Endothelial cell of umbilical vein (primary cell): ENCODE measurements at regions not wholly inside any gene's neighbourhood (a gene's known extent, or its start where the extent isn't known, plus 50 kb on each side); places are given as distances from the start of the nearest gene placed in this dataset.

Experiments used
- BruUV-seq: library from RNA; stranded (reverse); fragments of 400-500 nt; replicated peaks from 2 replicates; lab custom pipeline; 2021; lab: Mats Ljungman, UMichigan
- CTCF ChIA-PET: fragments of 300-600, 350-600 bp; sonication (Branson Sonifier 250); formaldehyde crosslinking; loops from one replicate; lab custom pipeline; 2021; ENCODE audit warnings: antibody characterized with exemption, inconsistent platforms; lab: Charles Lee
- POLR2A ChIA-PET: fragments of 300-600, 350-600 bp; sonication (Branson Sonifier 250); formaldehyde crosslinking; loops from one replicate; lab custom pipeline; 2021; ENCODE audit warnings: antibody characterized with exemption, inconsistent platforms; lab: Charles Lee
- DNase-seq: peaks from one replicate; pipeline ENCODE4 v3.0.0-alpha.2; 2011; ENCODE audit warnings: low read depth, low spot score
- FAIRE-seq: peaks from 2 replicates; lab custom pipeline; 2011; peaks lifted over from hg19 to GRCh38; lab: Jason Lieb, UNC
- H2AFZ ChIP-seq: 2 replicates; pipeline ENCODE4 v1.6.0; 2012; ENCODE audit warnings: low read depth, low read length, control low read depth, inconsistent platforms
- H3K27ac ChIP-seq: 2 replicates; pipeline ENCODE4 v1.5.1; 2011; ENCODE audit warnings: low read depth, mild to moderate bottlenecking, control low read depth, low read length, moderate library complexity; ENCODE audit not compliant: insufficient read depth
- H3K27me3 ChIP-seq, 2 experiments: 2 replicates each; pipeline versions ENCODE4 v1.6.0 to v1.6.1; 2011; ENCODE audit warnings: low read length in 2 of 2, mixed read lengths in 1 of 2; ENCODE audit not compliant: control insufficient read depth in 2 of 2, insufficient read depth in 2 of 2
- H3K36me3 ChIP-seq, 2 experiments: 2 replicates in 1 of 2; 3 replicates in 1 of 2; pipeline ENCODE4 v1.5.1; 2011; ENCODE audit warnings: low read length in 2 of 2, mild to moderate bottlenecking in 1 of 2, moderate library complexity in 1 of 2; ENCODE audit not compliant: control insufficient read depth in 2 of 2, insufficient read depth in 2 of 2; ENCODE audit errors: extremely low read depth in 1 of 2
- H3K4me1 ChIP-seq: 3 replicates; pipeline ENCODE4 v1.5.1; 2011; ENCODE audit warnings: mild to moderate bottlenecking, low read length; ENCODE audit not compliant: control insufficient read depth, insufficient read depth; ENCODE audit errors: extremely low read depth
- H3K4me2 ChIP-seq: 2 replicates; pipeline ENCODE4 v1.6.1; 2011; ENCODE audit warnings: low read length, control low read depth, mixed read lengths; ENCODE audit not compliant: insufficient read depth
- H3K4me3 ChIP-seq, 3 experiments: fragments of 200-600 bp in 1 of 3; sonication (generic), shearing (Covaris generic) in 1 of 3; replicated peaks in 1 of 3; 2 replicates each; pipeline ENCODE4 v1.5.1; 2011 to 2016; ENCODE audit warnings: control low read depth in 3 of 3, low read length in 3 of 3, mild to moderate bottlenecking in 2 of 3, inconsistent platforms in 1 of 3, low read depth in 1 of 3, moderate library complexity in 1 of 3; ENCODE audit not compliant: insufficient read depth in 1 of 3
- H3K79me2 ChIP-seq: 2 replicates; pipeline ENCODE4 v1.6.0; 2012; ENCODE audit warnings: low read length, inconsistent platforms; ENCODE audit not compliant: control insufficient read depth, insufficient read depth
- H3K9ac ChIP-seq: replicated peaks from 2 replicates; pipeline ENCODE3; 2011; ENCODE audit warnings: low read length, control low read depth; ENCODE audit not compliant: insufficient read depth; ENCODE audit errors: extremely low read depth
- H3K9me1 ChIP-seq: replicated peaks from 3 replicates; pipeline ENCODE4 v1.6.0; 2011; ENCODE audit warnings: mild to moderate bottlenecking, low read length; ENCODE audit not compliant: control insufficient read depth, insufficient read depth; ENCODE audit errors: extremely low read depth
- H3K9me3 ChIP-seq: replicated peaks from 2 replicates; pipeline ENCODE4 v1.5.1; 2012; ENCODE audit warnings: low read length, inconsistent platforms; ENCODE audit not compliant: control insufficient read depth, insufficient read depth
- H4K20me1 ChIP-seq: replicated peaks from 2 replicates; pipeline ENCODE3; 2011; ENCODE audit warnings: mild to moderate bottlenecking, low read length; ENCODE audit not compliant: control insufficient read depth, insufficient read depth; ENCODE audit errors: extremely low read depth
- EZH2 ChIP-seq: IDR thresholded peaks from 2 replicates; pipeline ENCODE4 v1.6.1; 2012; ENCODE audit warnings: borderline replicate concordance, low read depth, mild to moderate bottlenecking, moderate library complexity, low read length, inconsistent platforms; ENCODE audit not compliant: severe bottlenecking
- FOS ChIP-seq: IDR thresholded peaks from 2 replicates; pipeline ENCODE4 v1.6.1; 2011; ENCODE audit warnings: mild to moderate bottlenecking, low read length, moderate library complexity, borderline replicate concordance; ENCODE audit not compliant: insufficient read depth
- GATA2 ChIP-seq: IDR thresholded peaks from 2 replicates; pipeline ENCODE4 v1.7.0; 2011; ENCODE audit warnings: low read depth, mild to moderate bottlenecking, moderate library complexity, mixed read lengths, low read length; ENCODE audit not compliant: insufficient read length, insufficient read depth
- JUN ChIP-seq: IDR thresholded peaks from 2 replicates; pipeline ENCODE4 v1.6.1; 2011; ENCODE audit warnings: borderline replicate concordance, low read depth; ENCODE audit not compliant: insufficient read length, insufficient read depth
- MAX ChIP-seq: IDR thresholded peaks from 2 replicates; pipeline ENCODE4 v1.6.1; 2011; ENCODE audit not compliant: insufficient read depth, insufficient read length
- MYC ChIP-seq: IDR thresholded peaks from one replicate; pipeline ENCODE4 v1.6.1; 2011; ENCODE audit warnings: mild to moderate bottlenecking, low read depth, low read length
- POLR2A ChIP-seq: IDR thresholded peaks from 2 replicates; pipeline ENCODE4 v1.6.1; 2012; ENCODE audit warnings: low read depth, mild to moderate bottlenecking, control low read depth, low read length
- POLR2AphosphoS5 ChIP-seq: IDR thresholded peaks from 2 replicates; pipeline ENCODE4 v1.6.1; 2012; ENCODE audit warnings: low read depth, mild to moderate bottlenecking, control low read depth, low read length, moderate library complexity; ENCODE audit not compliant: insufficient read depth
- dilution Hi-C: fragments of 300-500 bp; cut with MboI; formaldehyde crosslinking; loops from one replicate; pipeline ENCODE4 v1.15.0; 2019; ENCODE audit warnings: low sequenced_read_pairs; ENCODE audit not compliant: extremely low pct_ligation_motif_present
- intact Hi-C: fragments of 100-400 bp; cut with micrococcal nuclease; formaldehyde crosslinking; loops from one replicate; pipeline ENCODE4 v1.10.0; 2022

- no peak overlapping the region for H2AFZ ChIP-seq
- no peak overlapping the region for H3K4me3 ChIP-seq
- no peaks in the 10 kb centered on the region for H3K79me2 ChIP-seq
- TF ChIP-seq POLR2A (no peak), POLR2AphosphoS5 (no peak), JUN (no peak), MYC (no peak), EZH2 (no peak), GATA2 (no peak)
- BruUV-seq, result no TSS peak
- no peak overlapping the region for H3K4me2 ChIP-seq
- H3K36me3 ChIP-seq, result no peaks in the 10 kb centered on the region
- intact Hi-C loops, result no loop called here
- H3K27me3 ChIP-seq, result no peaks in the 10 kb centered on the region
- H3K9me3 ChIP-seq, result no peaks in the 10 kb centered on the region
- dilution Hi-C loops, result no loop called here
- ChIA-PET CTCF (no interaction called here), POLR2A (no interaction called here)
- H3K4me1 ChIP-seq, result no peaks in the 10 kb centered on the region
- no peak for FAIRE-seq
- no peak for DNase-seq
- no peaks in the 10 kb centered on the region for H4K20me1 ChIP-seq
- no peaks in the 10 kb centered on the region for H3K9me1 ChIP-seq
- no peak overlapping the region for H3K9ac ChIP-seq
- H3K27ac ChIP-seq, result no peak overlapping the region
Observed at GRCh38 chr9:22700171-22700570, 253.5 kb downstream of the DMRTA1 start.

DNA sequence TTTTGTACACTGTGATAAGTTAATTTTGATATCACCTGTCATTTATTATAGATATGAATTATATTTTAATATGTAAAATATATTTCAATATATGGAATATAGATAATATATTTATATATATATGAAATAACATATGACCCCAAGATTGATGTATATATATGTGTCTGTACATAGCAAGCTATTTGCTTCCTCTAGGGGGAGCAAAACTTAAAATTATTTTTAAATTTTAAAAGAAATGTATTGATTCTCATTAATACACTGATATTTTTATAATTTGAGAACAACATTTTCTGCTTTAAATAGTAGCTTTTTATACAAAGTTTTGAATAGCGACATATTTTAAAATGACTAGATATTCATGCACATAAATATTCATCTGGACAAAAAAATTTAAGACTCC, 272.0 kb downstream of the DMRTA1 start:
- ChIA-PET POLR2A (no interaction called here), CTCF (no interaction called here)
- Histone ChIP-seq H2AFZ (no peak overlapping the region), H3K4me1 (no peaks in the 10 kb centered on the region), H3K27ac (no peak overlapping the region), H3K36me3 (no peaks in the 10 kb centered on the region), H3K9me1 (no peaks in the 10 kb centered on the region), H3K9me3 (no peaks in the 10 kb centered on the region), H3K9ac (no peak overlapping the region), H4K20me1 (no peaks in the 10 kb centered on the region), H3K27me3 (no peaks in the 10 kb centered on the region), H3K4me3 (no peak overlapping the region), H3K79me2 (no peaks in the 10 kb centered on the region), H3K4me2 (no peak overlapping the region)
- dilution Hi-C loops, result no loop called here
- DNase-seq, result no peak
- BruUV-seq, result no TSS peak
- TF ChIP-seq MAX (no peak), GATA2 (no peak), FOS (no peak), MYC (no peak)
- intact Hi-C loops, result no loop called here
- FAIRE-seq, result no peak
